ENCODE measurements at regions not wholly inside any gene's neighbourhood (a gene's known extent, or its start where the extent isn't known, plus 50 kb on each side); places are given as distances from the start of the nearest gene placed in this dataset.
"Not testable (repeated sequence)": the region's sequence is repeated elsewhere in the genome, so short reads cannot be mapped to it uniquely, and the experiment has no call there.

DNA sequence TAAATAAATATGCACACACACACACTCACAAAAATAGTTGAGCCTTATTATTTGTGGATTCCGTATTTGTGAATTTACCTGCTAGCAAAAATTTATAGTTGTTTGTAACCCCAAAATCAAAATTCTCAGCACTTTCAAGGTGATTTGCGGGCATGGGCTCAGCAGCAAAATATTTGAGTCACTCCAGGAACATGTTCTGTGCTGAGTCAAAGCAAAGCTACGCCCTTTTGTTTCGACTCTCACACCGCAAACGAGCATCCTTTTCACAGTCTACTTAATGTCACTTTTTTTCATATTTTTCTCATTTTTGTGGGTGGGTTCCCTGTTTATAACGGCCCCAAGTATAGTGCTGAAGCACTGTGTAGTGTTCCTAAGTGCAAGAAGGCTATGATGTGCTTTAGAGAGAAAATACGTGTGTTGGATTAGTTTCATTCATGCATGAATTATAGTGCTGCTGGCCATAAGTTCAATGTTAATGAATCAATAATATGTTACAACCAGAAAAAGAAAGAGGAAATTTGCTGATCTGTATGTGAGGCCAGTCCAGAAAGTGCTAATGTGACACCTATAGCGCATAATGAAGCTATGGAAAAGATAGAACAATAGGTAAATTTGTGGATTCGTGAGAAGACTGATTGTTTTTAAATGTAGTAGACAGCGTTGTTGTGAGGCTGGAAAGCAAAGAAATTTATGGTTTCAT lies 723.2 kb upstream of the AGA start:
- WGBS, 3 donors = 58 to 61% (median 60%) methylated on average over 11 of the region's 11 CpGs
- no peak overlapping the region for H3K27ac ChIP-seq (ENCODE audit: low read depth, low read length)

DNA sequence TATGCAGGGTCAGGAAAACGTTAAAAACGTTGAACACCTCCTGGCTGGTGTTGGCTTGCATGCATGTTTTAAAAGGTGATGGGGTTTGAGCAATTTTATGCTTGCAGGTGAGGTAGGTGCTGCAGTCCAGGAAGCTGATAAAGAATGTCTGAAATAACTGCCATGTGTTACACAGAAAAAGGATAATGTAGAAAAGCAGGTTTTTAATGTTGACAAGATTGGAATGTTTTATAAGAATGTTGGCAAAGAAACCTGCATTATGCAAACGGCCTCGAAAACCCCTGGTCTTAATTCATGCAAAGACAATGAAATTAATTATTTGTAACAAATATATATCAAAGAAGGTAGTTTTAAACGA lies 723.7 kb upstream of the AGA start:
- no peak overlapping the region for H3K27ac ChIP-seq (ENCODE audit: low read depth, low read length)
- 15 to 53% (median 52%) methylated on average over 5 of the region's 5 CpGs for WGBS, 3 donors

DNA sequence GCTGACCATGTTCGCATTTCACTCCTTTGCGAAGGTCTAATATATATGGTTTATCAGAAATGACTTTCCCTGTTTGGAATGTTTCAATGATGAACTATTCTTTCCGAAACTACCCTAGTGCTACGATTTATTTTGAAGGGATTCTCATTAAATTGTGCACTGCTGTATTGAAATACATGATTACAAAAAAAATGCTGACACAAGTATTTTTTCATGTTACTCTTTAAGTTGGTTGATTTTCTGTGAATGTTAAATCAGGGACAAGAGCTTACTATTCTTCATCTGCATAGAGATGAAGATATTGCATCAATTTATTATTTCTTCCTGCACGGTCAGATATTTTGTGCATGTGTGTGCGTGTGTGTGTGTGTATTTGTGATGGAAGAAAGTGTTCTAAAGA lies 731.5 kb upstream of the AGA start:
- WGBS, 3 donors = 77 to 82% (median 82%) methylated on average over 6 of the region's 6 CpGs
- H3K27ac ChIP-seq (ENCODE audit: low read depth, low read length) = no peak overlapping the region

DNA sequence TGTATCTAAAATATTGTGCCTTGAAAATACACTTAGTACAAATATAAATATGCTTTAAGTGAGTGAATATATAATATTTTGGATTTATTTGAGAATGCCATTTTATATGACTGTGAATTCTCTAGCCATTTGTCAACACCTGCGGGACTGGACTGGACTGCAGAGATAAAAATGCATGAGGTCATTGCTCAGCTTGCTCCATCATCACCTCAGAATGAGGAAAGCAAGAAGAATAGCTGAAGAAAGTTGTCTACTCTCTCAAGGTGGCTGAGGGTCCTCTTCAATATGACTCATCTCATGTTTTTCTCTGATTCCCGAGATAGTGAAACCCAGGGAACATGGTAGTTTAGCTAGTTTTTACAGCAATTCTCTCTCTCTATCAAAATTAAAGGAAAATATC lies 732.5 kb upstream of the AGA start:
- 76 to 91% (median 85%) methylated on average over 2 of the region's 2 CpGs for WGBS, 3 donors
- H3K27ac ChIP-seq (ENCODE audit: low read depth, low read length) = no peak overlapping the region

DNA sequence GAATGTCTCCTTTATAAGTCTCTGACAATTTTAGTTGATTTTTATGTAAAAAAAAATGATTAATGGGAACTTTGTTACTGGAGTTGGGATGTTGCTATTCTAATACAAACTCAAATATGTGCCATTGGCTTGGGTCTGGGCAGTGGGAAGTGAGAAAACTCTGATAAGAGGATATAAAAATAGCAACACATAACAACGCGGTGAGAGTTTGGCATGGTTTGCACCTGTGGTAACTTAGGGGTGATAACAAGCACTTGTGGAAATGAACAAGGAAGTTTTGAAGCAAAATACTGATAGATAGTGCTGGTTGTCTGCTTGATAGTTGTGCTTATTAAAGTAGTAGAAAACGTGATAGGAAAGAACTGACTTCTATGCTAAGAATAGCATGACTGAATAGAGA lies 743.3 kb upstream of the AGA start:
- WGBS, 3 donors = 16 to 40% (median 35%) methylated on average over 3 of the region's 3 CpGs
- no peak overlapping the region for H3K27ac ChIP-seq (ENCODE audit: low read depth, low read length)

DNA sequence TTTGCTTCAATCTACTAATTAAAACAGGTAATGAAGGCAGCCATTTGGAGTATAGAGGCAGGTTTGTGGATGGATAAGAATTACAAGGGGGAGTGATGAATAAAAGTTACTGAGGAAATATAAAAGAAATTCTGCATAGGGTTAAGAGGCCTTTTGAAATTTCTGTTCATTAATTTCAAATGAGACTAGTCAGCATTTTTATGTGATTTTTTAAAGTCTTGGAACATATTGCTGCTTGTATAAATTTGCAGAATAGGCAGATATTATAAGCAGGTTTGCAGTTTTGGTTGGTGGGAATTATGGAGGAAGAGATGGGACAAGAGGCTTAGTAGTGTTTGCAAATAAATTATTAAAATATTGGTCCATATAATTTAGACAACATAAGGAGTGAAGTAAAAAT lies 750.4 kb upstream of the AGA start:
- H3K27ac ChIP-seq (ENCODE audit: low read depth, low read length) = no peak overlapping the region

DNA sequence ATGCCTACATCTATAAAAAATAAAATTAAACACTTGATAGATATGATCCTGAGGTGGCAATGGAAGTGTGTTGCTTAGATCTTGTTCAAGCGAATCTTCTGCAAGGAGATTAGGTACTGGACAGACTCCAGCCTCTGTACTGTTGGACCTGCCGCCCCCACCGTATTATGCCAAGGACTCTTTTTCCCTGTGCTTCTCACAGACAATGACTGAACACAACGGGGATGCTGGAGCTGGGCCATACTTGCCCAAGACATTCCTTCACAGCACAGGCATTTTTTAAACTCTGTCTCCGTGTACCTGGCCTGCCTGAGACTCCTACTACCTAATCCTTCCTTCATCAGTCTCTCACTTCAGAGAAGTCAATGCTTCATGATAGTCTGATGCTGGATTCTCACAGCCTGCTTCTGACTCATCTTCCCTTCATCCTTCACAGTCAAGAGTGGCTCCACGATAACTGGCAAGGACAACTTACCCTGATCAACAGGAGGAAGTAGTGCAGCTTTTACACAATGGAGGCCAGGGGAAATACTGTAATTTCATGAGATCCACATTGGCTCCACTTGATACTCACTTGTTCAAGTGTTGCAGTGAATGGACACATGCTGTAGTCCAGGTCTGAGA lies 754.6 kb upstream of the AGA start:
- no peak overlapping the region for H3K27ac ChIP-seq (ENCODE audit: low read depth, low read length)
- 78 to 87% (median 81%) methylated on average over 6 of the region's 6 CpGs for WGBS, 3 donors

DNA sequence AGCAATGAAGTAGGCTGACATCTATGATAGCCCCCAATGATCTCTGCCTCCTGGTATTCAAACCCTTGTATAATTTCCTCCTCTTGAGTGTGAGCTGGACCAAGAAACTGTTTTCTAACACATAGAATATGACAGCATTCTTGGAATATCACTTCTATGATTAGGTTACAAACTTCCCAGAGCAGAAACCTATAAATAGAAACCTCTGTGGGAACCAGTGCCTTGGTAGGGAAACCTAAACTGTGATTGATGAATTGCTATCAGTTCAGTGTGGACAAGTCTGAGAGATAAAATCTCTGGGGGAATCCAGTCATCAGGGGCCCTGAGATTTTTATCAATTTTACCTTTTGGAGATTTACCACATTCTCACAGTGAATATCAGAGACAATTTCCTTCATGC lies 756.5 kb upstream of the AGA start:
- H3K27ac ChIP-seq (ENCODE audit: low read depth, low read length) = no peak overlapping the region

DNA sequence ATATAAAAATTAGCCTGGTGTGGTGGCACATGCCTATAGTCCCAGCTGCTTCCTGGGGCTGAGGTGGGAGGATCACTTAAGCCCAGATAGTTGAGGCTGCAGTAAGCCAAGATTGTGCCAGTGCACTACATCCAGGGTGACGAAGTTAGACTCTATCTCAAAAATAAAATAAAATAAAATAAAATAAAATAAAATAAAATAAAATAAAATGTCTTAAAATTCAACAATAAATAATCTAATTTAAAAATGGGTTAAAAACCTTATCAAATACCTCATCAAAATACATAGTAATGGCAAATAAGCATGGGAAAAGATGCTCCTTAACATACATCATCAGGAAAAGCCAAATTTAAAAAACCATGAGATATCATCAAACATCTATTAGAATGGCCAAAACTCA lies 760.2 kb upstream of the AGA start:
- WGBS, 3 donors = 53 to 86% (median 77%) methylated on average over 1 of the region's 1 CpG
- no peak overlapping the region for H3K27ac ChIP-seq (ENCODE audit: low read depth, low read length)

DNA sequence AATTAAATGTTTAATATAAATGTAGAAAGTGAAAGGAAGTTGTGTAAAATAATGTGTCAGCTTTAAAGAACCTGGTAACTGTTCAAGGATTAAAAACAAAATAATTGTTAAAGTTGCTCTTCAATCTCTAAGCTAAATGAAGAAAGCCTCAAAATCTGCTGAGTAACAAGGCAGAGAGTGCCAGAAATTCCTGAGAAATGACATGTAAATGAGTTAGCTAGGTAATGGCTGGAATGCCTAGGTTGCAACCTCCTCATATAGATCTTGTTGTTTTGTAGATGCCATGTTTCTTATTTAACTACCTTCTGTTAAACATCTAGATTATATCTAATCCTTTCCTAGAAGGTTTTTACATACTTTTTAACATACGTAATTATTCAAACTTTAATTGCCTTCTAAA lies 763.6 kb upstream of the AGA start:
- H3K27ac ChIP-seq (ENCODE audit: low read depth, low read length) = no peak overlapping the region
- WGBS, 3 donors = 76 to 94% (median 82%) methylated on average over 1 of the region's 1 CpG

DNA sequence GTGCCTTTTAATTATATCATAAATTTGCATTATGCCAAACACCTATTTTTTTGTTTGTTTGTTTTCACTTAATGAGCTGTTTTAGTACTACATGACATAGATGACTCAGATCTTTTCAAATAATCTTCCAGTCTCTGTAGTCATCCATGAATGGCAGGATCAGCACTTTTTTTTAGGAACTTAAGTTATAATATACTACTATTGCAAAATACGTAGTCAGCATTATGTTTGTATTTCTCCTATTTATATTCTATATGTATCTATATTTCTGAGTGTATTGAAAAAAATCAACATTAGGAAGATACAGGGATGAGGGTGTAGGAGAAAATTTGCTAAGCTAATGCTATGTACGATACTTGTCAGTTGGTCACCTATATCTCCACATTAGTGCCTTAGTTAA lies 773.1 kb upstream of the AGA start:
- 86 to 94% (median 91%) methylated on average over 2 of the region's 2 CpGs for WGBS, 3 donors
- H3K27ac ChIP-seq (ENCODE audit: low read depth, low read length) = no peak overlapping the region

DNA sequence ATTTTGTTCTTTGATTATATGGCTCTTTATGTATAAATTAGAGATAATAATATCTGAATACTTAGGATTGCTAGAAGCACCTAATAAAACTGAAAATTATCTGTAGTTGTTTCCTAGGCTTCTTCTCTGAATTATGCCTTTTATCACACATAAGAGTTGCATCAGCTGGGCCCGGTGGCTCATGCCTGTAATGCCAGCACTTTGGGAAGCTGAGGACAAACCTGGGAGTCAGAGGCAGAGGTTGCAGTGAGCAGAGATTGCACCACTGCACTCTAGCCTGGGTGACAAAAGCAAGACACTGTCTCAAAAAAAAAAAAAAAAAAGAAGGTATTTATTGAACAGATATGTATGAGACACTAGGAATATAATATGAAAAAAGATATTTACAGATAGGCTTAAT lies 773.5 kb upstream of the AGA start:
- no peak overlapping the region for H3K27ac ChIP-seq (ENCODE audit: low read depth, low read length)
- WGBS, 3 donors = 62 to 73% (median 70%) methylated on average over 1 of the region's 1 CpG

DNA sequence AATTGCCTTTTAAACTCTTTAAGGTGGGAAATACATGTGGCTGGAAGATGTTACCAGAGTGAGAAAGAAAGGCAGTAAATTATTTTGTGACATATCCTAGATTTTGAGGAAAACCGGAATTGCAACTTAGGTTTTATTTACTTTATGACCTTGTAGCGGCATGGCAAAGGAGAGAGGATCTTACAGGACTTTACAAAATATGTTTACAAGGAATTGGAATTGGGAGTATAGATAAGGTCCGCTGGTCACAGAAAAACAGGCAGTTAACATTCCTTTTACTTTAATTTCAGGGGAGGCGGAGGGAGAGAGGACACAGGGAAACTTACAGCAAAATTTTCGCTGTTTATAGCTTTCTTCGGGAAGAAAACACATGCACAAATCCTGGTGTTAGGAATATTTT lies 784.2 kb upstream of the AGA start:
- WGBS, 3 donors = 44 to 66% (median 52%) methylated on average over 5 to 6 of the region's 6 CpGs
- not testable (repeated sequence) for H3K27ac ChIP-seq (ENCODE audit: low read depth, low read length)

DNA sequence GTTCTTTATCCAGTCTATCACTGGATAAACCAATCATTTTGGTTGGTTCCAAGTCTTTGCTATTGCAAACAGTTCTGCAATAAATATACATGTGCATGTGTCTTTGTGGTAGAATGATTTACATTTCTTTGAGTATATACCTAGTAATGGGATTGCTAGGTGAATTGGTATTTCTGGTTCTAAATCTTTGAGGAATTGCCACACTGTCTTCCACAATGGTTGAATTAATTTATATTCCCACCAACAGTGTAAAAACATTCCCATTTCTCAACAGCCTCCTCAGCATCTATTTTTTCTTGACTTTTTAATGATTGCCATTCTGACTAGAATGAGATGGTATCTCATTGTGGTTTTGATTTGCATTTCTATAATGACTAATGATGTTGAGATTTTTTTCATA lies 791.7 kb upstream of the AGA start:
- H3K27ac ChIP-seq (ENCODE audit: low read depth, low read length) = no peak overlapping the region

DNA sequence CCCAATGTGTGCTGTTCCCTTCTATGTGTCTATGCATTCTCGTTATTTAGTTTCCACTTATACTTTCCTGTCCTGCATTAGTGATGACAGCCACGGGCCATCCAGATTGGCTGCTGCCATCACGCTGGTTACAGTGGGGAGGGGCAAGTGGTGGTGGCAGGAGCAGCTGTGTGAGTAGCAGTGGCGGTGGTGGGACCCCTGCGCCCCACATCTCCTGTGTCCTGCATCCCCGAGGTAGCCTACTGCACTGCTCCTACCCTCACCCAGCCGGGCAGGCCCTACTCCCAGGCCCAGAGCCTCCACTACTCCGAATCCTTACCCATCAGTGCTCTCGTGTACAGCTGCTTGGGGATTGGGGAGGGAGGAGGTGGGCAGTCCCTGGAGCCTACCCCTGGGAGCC lies 798.7 kb upstream of the AGA start:
- H3K27ac ChIP-seq (ENCODE audit: low read depth, low read length) = no peak overlapping the region
- 85 to 90% (median 89%) methylated on average over 9 of the region's 9 CpGs for WGBS, 3 donors

DNA sequence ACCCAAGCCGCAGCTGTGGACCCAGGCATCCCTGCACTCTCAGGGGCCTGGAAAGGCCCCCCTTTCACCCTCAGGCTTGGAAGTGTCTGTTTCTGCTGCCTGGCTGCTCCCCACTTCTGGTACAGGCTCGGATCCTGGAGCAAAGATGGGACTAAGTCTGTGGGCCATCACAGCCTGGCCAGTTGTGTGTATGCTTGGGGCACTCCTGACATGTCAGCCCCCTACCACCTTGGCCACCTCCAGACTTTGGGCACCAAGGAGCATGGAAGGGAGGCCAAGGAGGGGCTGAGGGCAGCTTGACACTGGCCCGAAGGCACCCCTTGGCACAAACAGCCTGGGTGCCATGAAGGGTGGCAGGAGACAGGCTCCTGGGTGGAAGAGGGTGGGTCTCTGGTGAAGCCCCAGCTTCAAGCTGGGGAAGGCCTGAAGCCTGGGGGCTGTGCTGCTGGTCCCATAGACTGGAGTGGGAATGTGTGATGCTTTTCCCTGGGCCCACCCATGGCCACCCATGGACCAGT lies 799.4 kb upstream of the AGA start:
- H3K27ac ChIP-seq (ENCODE audit: low read depth, low read length) = no peak overlapping the region
- 76 to 82% (median 78%) methylated on average over 3 of the region's 3 CpGs for WGBS, 3 donors

DNA sequence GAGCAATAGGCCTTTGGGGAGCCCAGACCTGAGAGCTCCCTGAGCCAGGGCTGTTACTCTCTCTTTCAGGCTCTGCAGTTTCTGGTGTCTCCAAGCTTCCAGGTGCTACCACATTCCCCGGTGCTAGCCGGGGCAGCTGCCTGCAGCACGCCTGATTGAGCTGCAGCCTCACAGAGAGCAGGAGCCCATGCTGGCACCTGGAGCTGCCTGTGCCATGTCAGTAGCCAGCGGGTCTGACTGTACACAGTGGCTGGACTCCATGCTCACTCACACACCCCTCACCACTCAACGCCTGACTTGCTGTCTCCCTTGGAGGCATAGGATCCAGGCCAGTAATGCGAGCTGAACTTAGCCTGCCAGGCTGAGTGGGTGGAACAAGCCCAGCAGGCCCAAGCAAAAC lies 800.4 kb upstream of the AGA start:
- no peak overlapping the region for H3K27ac ChIP-seq (ENCODE audit: low read depth, low read length)
- 90 to 94% (median 92%) methylated on average over 6 of the region's 6 CpGs for WGBS, 3 donors

DNA sequence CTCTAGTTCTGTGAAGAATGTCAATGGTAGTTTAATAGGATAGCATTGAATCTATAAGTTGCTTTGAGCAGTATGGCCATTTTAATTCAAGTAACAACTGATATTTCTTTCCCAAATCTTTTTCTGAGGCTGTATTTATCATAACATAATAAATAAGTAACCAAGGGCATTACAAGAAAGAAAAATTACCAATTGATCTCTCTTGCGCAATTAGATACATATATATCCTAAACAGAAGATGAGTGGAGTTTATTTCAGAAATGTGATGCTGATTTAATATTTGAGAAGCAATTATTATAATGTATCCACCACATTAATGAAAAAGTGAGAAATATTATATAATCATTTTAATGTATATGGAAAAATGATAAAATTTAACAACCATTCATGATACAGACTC lies 802.5 kb upstream of the AGA start:
- no peak overlapping the region for H3K27ac ChIP-seq (ENCODE audit: low read depth, low read length)
- 92 to 94% (median 93%) methylated on average over 1 of the region's 1 CpG for WGBS, 3 donors

DNA sequence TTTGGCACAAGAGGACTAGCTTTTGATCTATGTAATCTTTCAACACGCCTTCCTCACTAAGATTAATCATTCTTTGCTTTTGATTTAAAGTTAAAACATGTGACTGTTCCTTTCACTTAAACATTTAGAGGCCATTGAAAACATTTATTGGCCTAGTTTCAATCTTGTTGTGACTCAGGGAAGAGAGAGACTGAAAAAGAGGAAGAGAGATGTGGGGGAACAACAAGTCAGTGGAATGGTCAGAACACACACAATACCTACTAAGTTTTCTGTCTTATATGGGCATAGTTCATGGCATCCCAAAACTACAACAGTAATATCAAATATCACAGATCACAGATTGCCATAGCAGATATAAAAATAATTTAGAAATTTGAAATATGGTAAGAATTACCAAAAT lies 812.9 kb upstream of the AGA start:
- no peak overlapping the region for H3K27ac ChIP-seq (ENCODE audit: low read depth, low read length)
- WGBS, 3 donors = 41 to 60% (median 51%) methylated on average over 1 of the region's 1 CpG

DNA sequence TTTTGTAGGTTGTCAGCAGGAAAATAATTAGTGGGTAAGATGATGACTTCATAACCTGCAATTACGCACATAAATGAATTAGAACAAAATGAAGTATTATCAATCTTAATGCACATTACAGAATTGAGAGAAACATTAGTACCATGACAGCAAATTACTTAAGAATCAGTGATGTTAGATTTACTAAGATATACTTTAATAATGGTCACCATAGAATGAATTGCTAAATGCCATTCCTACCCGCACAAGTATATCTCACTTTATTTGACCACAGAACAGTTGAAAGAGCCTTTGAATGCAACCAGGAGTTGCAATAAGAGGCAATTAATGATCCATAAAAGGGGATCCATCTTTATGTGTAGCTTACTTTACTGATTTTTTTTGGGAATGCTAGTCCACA lies 816.4 kb upstream of the AGA start:
- WGBS, 3 donors = 90 to 94% (median 93%) methylated on average over 2 of the region's 2 CpGs
- no peak overlapping the region for H3K27ac ChIP-seq (ENCODE audit: low read depth, low read length)

DNA sequence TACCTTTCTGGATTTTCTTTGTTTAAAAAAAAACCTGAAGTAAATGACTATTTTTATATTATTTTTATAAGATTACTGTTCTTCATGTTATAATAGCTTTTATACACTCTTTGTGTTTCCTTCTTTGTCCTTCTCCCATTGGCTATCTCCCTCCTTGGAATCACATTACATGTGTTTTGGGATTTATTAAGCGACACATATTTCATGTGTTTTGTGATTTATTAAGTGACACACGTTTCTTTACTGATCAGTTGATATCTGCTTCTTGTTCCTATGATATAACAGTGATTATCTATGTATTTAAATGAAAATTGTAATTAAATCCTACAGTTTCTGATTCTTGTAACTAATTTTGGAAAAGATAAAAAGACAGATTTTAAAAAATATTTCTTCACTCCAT lies 817.3 kb upstream of the AGA start:
- H3K27ac ChIP-seq (ENCODE audit: low read depth, low read length) = no peak overlapping the region
- WGBS, 3 donors = 58 to 64% (median 61%) methylated on average over 2 of the region's 2 CpGs
